Limb (tissue), 2 donors: ENCODE measurements at regions not wholly inside any gene's neighbourhood (a gene's known extent, or its start where the extent isn't known, plus 50 kb on each side); places are given as distances from the start of the nearest gene placed in this dataset.
A peak's percentile ranks its signal among the peaks of the same experiment; 100 is the strongest.
"Not testable (repeated sequence)": the region's sequence is repeated elsewhere in the genome, so short reads cannot be mapped to it uniquely, and the experiment has no call there.

Experiments used
- DNase-seq, 2 donors: peaks; one replicate each; pipeline ENCODE4 v3.0.0-alpha.2; 2016; ENCODE audit errors: extremely low spot score in 2 of 2

GRCh38 chr11:96447208-96448110 lies 57.6 kb downstream of the JRKL start:
- no peak for DNase-seq

GRCh38 chr11:96448225-96448624 lies 58.4 kb downstream of the JRKL start:
- DNase-seq, result no peak

- no peak for DNase-seq
These were observed 66.3 kb downstream of the JRKL start for GRCh38 chr11:96456111-96456510.

GRCh38 chr11:96459751-96460150 lies 69.9 kb downstream of the JRKL start:
- DNase-seq, result no peak

- DNase-seq, result no peak
These were observed 72.1 kb downstream of the JRKL start for GRCh38 chr11:96461871-96462270.

- DNase-seq, result peak in 1 of 2 donors; percentile 94
These were observed 75.0 kb downstream of the JRKL start for GRCh38 chr11:96464700-96465307.

- DNase-seq, result no peak
These were observed 75.7 kb downstream of the JRKL start for GRCh38 chr11:96465512-96465911.

GRCh38 chr11:96466607-96467006 lies 76.8 kb downstream of the JRKL start:
- DNase-seq, result no peak

GRCh38 chr11:96469776-96470175 lies 80.0 kb downstream of the JRKL start:
- DNase-seq, result no peak

GRCh38 chr11:96470521-96470920 lies 80.7 kb downstream of the JRKL start:
- no peak for DNase-seq

- no peak for DNase-seq
These were observed 82.3 kb downstream of the JRKL start for GRCh38 chr11:96472085-96472484.

- no peak for DNase-seq
These were observed 84.5 kb downstream of the JRKL start for GRCh38 chr11:96474263-96474662.

- DNase-seq, result no peak
These were observed 91.4 kb downstream of the JRKL start for GRCh38 chr11:96481204-96481603.

- DNase-seq, result no peak
These were observed 92.0 kb downstream of the JRKL start for GRCh38 chr11:96481771-96482170.

- DNase-seq, result no peak
These were observed 92.4 kb downstream of the JRKL start for GRCh38 chr11:96482193-96482592.

GRCh38 chr11:96483374-96483955 lies 93.7 kb downstream of the JRKL start:
- no peak for DNase-seq

GRCh38 chr11:96484361-96484760 lies 94.5 kb downstream of the JRKL start:
- no peak for DNase-seq

GRCh38 chr11:96486890-96487611 lies 97.2 kb downstream of the JRKL start:
- no peak for DNase-seq

GRCh38 chr11:96488911-96489310 lies 99.1 kb downstream of the JRKL start:
- DNase-seq, result not testable (repeated sequence)

GRCh38 chr11:96500440-96500839 lies 110.6 kb downstream of the JRKL start:
- DNase-seq, result no peak

GRCh38 chr11:96506041-96506440 lies 116.2 kb downstream of the JRKL start:
- no peak for DNase-seq

- DNase-seq, result no peak
These were observed 117.1 kb downstream of the JRKL start for GRCh38 chr11:96506953-96507354.
